Fibroblast of peridontal ligament (primary cell): ENCODE measurements at regions not wholly inside any gene's neighbourhood (a gene's known extent, or its start where the extent isn't known, plus 50 kb on each side); places are given as distances from the start of the nearest gene placed in this dataset.

Experiments used
- DNase-seq: peaks from one replicate; pipeline ENCODE4 v3.0.0-alpha.2; 2010; ENCODE audit errors: extremely low read depth

GRCh38 chr1:22285549-22286396 lies 142.9 kb upstream of the WNT4 start:
- DNase-seq = no peak

- no peak for DNase-seq
These were observed 143.6 kb upstream of the WNT4 start for GRCh38 chr1:22286491-22286890.

DNA sequence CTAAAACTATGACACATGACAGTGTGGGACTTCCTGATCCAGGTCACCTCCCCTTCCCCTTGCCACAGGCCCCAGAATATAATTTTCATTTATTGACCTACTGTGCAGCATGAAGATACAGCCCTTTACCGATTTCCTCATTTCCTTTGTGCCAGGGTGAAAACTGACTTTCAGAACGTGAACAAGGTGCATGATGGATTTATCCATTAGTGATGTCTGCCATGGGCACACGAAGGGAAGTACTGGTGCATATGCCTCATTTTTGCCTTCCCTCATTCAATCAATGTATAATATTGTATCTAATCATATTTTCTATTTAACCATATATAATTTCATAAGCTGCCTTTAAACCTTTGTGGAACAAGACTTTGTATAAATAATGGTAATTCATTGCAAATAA lies 144.4 kb upstream of the WNT4 start:
- DNase-seq = no peak

DNA sequence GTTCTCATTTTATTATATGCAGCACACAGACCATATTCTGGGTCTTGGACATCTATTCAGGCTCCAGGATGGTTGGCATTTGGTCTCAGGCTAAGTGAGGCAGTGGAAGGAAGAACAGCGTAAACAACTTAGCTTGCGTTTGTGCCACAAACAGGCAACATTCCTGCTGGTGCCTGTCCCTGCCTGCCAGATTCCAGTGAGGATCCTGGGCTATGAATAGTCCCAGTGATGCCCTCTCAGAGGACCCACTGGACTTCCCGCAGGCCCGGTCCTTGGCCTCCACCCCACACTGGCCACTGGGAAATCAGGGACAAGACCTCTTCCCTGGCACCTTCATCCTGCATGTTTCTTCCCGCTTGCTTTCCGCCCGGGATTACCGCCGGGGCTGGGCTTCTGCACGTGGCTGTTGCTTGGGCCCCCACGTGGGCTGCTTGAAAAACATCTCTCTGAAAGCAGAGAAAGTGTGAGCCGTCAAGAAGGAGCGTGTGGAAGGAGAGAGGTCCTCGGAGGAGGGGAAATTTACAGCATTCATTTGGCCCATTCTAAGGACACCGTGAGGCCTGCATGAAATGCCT lies 145.1 kb upstream of the WNT4 start:
- DNase-seq = no peak

- DNase-seq = no peak
These were observed 145.8 kb upstream of the WNT4 start for GRCh38 chr1:22288593-22289241.

GRCh38 chr1:22289307-22289995 lies 146.6 kb upstream of the WNT4 start:
- DNase-seq = no peak

GRCh38 chr1:22290157-22290556 lies 147.3 kb upstream of the WNT4 start:
- no peak for DNase-seq

- DNase-seq = no peak
These were observed 147.7 kb upstream of the WNT4 start for GRCh38 chr1:22290611-22291010.

- no peak for DNase-seq
These were observed 148.2 kb upstream of the WNT4 start for GRCh38 chr1:22291057-22291456.

DNA sequence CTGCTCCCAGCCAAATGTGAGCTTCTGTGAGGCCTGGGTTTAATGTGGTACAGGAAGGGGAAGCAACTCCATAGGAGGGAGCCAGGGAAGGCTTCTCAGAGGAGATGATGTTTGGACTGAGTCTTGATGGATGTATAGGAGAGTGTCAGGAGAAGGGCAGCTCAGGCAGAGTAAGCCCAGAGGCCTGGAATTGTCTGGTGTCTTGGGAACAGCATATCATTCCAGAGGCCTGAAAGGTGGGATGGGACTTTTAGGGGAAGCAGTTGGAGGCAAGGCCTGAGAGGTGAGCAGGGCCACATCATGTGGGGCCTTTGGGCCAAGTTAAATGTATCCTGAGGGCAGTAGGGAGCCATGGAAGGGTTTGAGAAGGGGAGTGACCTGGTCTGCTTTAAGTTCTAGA lies 148.6 kb upstream of the WNT4 start:
- no peak for DNase-seq

GRCh38 chr1:22292011-22292788 lies 149.3 kb upstream of the WNT4 start:
- DNase-seq = no peak

DNA sequence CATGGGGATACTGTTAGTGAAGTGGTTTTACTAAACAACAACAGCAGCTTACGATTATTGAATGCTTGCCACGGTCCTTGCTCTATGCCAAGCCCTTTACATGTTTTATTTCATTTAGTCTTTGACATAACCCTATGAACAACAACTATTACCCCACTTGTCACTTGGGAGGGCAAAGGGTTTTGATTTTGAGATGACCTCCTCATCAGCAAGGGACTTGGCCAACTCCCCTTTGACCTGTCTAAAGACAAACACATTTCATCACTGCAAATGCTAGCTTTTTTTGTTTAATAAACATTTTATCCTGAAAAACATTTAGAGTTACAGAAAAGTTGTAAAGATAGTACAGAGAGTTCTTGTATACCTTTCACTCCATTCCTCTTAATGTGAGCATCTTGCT lies 152.5 kb upstream of the WNT4 start:
- DNase-seq = no peak

DNA sequence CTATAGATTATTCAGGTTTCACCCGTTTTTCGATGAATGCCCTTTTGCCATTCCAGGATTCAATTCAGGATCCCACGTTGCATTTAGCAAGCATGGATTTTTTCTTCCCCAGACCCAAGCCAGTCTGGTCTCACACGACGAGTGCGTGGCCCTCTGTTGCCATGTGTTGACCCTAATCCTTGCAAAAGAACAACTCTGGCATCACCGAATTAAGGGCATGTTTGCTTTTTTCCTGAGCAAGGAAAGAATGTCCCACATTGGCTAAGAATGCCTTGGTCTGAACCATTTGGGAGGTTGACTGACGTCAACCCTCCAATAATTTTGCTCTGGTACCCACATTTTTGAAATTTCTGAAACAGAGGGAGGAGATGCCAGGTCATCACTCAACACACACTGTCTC lies 153.0 kb upstream of the WNT4 start:
- no peak for DNase-seq

DNA sequence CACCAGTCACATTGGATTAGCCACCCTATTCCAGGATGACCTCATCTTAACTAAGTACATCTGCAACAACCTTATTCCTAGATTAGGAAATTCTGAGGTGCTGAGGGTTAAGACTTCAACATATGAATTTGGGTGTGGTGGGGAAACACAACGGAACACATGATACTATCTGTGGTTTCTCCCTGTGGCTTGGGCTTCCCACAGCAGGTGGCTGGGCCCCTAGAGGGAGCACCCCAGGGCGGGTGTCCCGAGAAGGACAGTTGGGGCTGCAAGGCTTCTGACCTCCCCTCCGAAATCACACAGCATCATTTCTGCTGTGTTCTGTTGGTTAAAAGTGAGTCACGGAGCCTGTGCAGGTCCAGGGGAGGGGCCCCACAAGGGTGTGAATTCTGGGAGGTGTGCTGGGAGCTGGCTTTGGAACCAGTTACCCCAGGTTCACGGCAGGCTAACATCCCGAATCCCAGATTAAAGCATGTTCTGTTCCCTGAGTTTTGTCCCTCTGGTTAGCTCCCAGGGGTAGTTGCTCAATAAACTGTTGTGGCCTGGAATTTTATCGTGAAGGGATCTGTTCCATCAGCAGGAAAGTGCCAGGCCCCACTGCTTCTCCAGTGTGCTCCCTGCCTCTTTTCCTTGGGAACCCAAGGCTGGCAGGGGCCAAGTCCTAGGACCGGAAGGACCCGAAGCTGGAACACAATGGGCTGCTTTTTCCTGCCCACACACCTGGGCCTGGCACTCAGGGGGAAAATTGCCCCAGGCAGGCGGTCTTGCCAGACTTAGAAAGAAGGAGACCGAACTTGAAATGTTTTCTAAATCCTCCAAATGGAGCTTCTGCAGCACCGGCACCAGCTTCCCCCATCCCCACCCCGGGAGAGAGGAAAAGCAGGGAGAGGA lies 154.0 kb upstream of the WNT4 start:
- no peak for DNase-seq

GRCh38 chr1:22297999-22298398 lies 153.7 kb upstream of the ZBTB40 start:
- no peak for DNase-seq

DNA sequence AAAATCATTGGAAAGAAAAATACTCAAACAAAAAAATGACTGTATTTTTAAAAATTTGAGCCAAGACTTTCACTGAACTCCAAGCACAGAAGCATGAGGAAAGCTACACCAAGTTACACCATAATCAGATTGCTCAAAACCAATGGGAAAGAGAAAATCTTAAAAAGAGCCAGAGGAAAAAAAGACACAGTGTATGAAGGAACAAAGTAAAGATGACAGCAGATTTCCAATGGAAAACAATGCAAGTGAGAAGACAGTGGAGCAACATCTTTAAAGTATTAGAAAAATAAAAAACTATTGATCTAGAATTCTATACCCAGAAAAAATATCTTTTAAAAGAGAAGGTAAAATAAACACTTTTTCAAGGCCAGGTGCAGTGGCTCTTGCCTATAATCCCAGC lies 147.8 kb upstream of the ZBTB40 start:
- no peak for DNase-seq

DNA sequence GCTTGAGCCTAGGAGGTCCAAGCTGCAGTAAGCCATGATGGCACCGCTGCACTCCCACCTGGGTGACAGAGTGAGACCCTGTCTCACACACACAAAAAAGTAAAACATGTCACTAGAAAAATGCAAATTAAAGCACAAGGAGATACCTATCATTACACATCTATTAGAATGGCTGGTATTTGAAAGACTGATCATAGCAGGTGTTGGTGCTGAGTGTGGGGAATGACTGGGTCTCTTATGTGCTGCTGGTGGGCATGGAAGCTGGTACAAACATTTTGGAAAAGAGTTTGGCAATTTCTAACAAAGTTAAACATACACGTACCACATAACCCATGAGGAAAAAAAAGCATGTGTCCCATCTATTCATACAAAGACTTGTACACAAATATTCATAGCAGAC lies 142.1 kb upstream of the ZBTB40 start:
- no peak for DNase-seq

- DNase-seq = no peak
These were observed 140.2 kb upstream of the ZBTB40 start for GRCh38 chr1:22311461-22311860.

DNA sequence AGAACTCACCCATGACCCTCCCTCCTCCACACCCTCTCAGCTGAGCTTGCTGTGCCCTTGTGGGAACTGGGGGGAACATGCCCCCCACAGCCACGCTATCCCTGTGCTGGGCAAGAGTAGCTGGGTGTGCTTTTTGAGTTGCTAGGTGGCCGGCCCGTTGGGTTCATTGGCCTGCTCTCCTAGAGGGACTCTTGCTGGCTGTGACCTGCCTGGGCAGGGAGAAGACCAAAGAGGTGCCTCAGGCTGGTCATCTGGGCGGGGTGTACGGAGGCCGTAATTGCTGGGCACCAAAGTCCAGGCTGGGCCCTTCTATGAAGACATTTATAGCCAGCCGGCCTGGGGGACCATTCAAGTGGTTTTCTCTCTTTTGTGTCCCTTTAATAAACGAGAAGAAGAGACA lies 138.3 kb upstream of the ZBTB40 start:
- DNase-seq = no peak

GRCh38 chr1:22314706-22315105 lies 136.9 kb upstream of the ZBTB40 start:
- no peak for DNase-seq
